SK-N-SH (cell line): ENCODE measurements at regions not wholly inside any gene's neighbourhood (a gene's known extent, or its start where the extent isn't known, plus 50 kb on each side); places are given as distances from the start of the nearest gene placed in this dataset.
A peak's percentile ranks its signal among the peaks of the same experiment; 100 is the strongest.

Source experiments
- EZH2phosphoT487 ChIP-seq: fragments of 200-600 bp; sonication (generic); IDR thresholded peaks from 2 replicates; pipeline ENCODE4 v1.6.1; 2017; ENCODE audit warnings: low read depth, mixed run types, mild to moderate bottlenecking, antibody characterized with exemption, moderate library complexity, borderline replicate concordance
- JUND ChIP-seq: IDR thresholded peaks from 2 replicates; pipeline ENCODE4 v1.4.0; 2012
- NRF1 ChIP-seq: IDR thresholded peaks from 2 replicates; pipeline ENCODE4 v1.6.1; 2012; ENCODE audit warnings: low read depth, mild to moderate bottlenecking, low read length
- POLR2AphosphoS5 ChIP-seq: IDR thresholded peaks from 2 replicates; pipeline ENCODE4 v1.6.1; 2012; ENCODE audit warnings: low read depth, low read length
- TF ChIP-seq, protein P1 (sequence below): fragments of 200-600 bp; sonication (generic); IDR thresholded peaks from 2 replicates; pipeline ENCODE4 v1.6.1; 2017; ENCODE audit warnings: antibody characterized with exemption, mild to moderate bottlenecking, moderate library complexity
- TF ChIP-seq, protein P2 (sequence below): IDR thresholded peaks from 2 replicates; pipeline ENCODE4 v1.6.1; 2012; ENCODE audit warnings: mild to moderate bottlenecking, low read depth, low read length, moderate library complexity
- TF ChIP-seq, protein P3 (sequence below): IDR thresholded peaks from 2 replicates; pipeline ENCODE4; 2012

DNA sequence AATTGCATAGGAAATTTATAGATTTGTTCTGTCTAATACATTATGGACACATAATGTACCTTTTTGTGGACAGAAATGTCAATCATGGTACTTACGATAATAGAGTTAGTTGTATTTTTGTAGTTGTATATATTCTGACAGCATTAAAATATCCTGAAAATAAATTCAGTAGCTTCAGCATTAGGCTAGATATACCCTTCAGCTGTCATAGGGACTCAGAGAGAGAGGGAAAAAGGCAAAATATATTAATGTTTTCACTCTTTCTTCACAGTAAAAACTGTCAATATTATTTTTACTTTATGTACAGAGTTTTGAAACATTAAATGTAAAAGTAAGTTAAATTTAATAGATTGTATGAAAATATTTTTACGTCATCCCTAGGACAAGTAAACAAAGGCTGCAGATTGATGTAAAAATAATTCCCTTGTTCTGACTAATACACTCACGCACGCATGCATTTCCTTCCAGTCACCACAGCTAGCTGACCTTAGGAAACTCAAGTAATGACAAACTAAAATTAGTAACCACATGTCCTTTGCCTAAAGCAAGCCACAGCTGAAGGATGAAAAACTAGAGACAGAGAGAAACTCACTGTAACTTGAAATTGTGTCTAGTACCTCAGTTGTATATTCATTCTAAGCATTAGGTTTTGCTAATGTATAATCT lies 104.7 kb upstream of the CARD18 start:
- TF ChIP-seq, protein P1, sequence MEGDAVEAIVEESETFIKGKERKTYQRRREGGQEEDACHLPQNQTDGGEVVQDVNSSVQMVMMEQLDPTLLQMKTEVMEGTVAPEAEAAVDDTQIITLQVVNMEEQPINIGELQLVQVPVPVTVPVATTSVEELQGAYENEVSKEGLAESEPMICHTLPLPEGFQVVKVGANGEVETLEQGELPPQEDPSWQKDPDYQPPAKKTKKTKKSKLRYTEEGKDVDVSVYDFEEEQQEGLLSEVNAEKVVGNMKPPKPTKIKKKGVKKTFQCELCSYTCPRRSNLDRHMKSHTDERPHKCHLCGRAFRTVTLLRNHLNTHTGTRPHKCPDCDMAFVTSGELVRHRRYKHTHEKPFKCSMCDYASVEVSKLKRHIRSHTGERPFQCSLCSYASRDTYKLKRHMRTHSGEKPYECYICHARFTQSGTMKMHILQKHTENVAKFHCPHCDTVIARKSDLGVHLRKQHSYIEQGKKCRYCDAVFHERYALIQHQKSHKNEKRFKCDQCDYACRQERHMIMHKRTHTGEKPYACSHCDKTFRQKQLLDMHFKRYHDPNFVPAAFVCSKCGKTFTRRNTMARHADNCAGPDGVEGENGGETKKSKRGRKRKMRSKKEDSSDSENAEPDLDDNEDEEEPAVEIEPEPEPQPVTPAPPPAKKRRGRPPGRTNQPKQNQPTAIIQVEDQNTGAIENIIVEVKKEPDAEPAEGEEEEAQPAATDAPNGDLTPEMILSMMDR, result no peak
- TF ChIP-seq POLR2AphosphoS5 (peak; percentile 32; the same call in 1 of the 2 replicates), NRF1 (no peak), EZH2phosphoT487 (no peak), JUND (peak; percentile 87)
- TF ChIP-seq, protein P2, sequence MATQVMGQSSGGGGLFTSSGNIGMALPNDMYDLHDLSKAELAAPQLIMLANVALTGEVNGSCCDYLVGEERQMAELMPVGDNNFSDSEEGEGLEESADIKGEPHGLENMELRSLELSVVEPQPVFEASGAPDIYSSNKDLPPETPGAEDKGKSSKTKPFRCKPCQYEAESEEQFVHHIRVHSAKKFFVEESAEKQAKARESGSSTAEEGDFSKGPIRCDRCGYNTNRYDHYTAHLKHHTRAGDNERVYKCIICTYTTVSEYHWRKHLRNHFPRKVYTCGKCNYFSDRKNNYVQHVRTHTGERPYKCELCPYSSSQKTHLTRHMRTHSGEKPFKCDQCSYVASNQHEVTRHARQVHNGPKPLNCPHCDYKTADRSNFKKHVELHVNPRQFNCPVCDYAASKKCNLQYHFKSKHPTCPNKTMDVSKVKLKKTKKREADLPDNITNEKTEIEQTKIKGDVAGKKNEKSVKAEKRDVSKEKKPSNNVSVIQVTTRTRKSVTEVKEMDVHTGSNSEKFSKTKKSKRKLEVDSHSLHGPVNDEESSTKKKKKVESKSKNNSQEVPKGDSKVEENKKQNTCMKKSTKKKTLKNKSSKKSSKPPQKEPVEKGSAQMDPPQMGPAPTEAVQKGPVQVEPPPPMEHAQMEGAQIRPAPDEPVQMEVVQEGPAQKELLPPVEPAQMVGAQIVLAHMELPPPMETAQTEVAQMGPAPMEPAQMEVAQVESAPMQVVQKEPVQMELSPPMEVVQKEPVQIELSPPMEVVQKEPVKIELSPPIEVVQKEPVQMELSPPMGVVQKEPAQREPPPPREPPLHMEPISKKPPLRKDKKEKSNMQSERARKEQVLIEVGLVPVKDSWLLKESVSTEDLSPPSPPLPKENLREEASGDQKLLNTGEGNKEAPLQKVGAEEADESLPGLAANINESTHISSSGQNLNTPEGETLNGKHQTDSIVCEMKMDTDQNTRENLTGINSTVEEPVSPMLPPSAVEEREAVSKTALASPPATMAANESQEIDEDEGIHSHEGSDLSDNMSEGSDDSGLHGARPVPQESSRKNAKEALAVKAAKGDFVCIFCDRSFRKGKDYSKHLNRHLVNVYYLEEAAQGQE, result no peak
- TF ChIP-seq, protein P3, sequence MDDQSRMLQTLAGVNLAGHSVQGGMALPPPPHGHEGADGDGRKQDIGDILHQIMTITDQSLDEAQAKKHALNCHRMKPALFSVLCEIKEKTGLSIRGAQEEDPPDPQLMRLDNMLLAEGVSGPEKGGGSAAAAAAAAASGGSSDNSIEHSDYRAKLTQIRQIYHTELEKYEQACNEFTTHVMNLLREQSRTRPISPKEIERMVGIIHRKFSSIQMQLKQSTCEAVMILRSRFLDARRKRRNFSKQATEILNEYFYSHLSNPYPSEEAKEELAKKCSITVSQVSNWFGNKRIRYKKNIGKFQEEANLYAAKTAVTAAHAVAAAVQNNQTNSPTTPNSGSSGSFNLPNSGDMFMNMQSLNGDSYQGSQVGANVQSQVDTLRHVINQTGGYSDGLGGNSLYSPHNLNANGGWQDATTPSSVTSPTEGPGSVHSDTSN, result peak; percentile 62
